Stimulated activated CD8-positive, alpha-beta memory T cell treated with anti-CD3 and anti-CD28 coated beads, Interleukin-2, amount 100 ng/mL, for 1 hour (primary cell): ENCODE measurements at regions not wholly inside any gene's neighbourhood (a gene's known extent, or its start where the extent isn't known, plus 50 kb on each side); places are given as distances from the start of the nearest gene placed in this dataset.

Experiments used
- DNase-seq, 2 donors: peaks; one replicate each; pipeline ENCODE4 v3.0.0-alpha.2; 2020; ENCODE audit warnings: low read depth in 2 of 2

GRCh38 chr2:191738003-191738402, 60.1 kb downstream of the NABP1 start:
- no peak for DNase-seq

DNA sequence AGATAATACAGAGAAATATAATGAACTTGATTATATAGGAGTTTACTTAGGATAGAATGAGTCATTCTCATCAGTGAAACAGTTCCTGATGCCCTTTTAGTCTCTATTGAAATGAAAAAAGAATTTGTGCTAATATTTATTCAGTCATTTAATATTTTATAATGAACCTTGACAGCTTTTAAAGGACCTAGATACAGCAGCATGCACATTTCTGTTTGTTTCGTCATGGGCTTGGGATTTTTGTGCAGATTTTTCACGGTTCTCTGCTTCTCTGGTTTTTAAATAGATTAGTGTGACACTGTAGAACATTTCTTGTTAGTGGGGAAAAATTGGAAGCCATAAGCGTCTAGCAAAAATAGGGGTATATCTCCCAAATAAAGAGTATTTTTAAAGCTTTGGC, 60.7 kb downstream of the NABP1 start:
- DNase-seq, result no peak

GRCh38 chr2:191739194-191739593, 61.3 kb downstream of the NABP1 start:
- DNase-seq, result no peak

DNA sequence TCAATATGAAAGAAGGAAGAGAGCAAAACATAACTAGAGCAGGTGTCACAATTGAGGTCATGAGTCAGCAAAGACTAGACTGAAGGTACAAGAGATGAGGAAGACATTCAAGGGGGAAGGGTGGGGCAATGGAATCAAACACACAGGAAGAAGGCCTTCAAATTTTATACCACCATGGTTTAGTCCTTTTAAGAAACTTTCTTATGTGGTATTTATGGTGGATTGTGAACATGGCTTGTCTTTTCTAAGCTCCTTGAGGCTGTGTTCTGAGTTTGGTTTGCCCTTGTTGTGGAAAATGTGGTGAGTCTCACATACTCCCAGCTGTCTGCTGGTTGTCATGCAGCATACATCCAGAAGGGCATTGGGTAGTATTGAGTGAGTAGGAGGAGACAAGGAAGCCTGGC, 62.1 kb downstream of the NABP1 start:
- DNase-seq, result no peak

DNA sequence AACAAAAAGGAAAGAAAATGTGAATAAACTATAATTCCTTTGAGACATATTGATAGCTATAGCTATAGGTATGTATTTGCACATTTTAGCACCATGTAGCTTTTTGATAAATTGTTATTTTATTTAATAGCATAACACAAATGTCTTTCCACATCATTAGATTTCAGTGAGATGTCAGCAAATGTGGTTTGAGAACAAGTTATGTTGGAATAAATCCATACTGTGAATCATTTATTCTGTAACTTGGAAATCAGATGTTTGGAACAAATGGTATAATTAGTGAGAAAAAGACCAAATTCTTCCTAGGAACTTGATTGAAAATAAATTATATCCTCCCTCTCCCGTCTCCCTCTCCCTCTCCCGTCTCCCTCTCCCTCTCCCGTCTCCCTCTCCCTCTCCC, 62.8 kb downstream of the NABP1 start:
- no peak for DNase-seq

DNA sequence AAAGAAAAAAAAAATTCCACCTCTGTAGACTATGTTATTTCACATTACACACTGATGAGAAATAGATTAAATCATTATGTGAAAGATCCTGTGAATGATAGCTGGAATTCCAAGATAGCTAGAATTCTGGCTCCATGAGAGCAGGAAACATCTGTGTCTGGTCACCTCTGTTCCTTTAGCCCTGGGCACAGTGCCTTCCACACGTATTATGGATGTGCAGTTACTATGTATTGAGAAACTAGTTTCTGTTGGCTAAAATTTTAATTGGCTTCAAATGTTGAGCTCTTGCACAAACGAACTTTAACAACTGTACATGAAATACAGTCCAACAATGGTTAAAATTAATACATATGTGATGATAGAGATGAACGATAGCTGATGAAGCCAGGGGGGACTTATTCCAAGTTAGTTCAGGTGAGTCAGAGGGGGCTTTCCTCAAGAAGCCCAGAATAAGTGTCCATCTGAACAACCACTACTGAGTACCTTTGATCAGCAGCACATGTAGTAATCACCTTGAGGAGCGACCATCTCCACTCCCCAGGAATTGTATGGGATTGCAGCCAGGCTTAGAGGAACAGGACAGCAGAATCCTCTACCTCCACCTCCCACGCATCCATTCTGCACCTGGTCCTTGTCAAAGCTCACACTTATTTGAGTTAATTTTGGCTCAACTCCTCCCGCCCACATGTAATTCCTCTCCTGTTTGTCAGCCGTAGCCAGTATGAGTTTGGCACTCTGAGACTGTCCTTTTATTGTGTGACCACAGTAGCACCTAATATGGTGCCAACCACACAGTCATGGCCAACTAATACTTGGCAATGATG, 68.6 kb downstream of the NABP1 start:
- DNase-seq, result no peak

DNA sequence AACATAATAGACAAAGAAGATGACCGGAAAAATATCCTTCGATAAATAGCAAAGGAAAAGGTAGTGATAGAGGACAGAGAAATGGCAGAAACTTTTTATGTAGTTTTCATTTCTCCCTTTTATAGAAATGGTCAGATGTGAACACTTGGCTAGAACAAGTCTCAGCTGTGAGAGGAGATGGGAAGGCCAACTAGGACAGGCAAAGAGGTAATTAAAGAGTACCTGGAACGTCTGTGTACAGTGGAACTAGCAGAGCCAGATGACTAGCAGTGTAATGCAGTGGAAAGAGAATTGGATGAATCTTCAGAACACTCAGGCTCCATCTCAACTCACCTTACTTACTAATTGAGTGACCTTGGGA, 69.2 kb downstream of the NABP1 start:
- DNase-seq, result no peak

GRCh38 chr2:191748059-191748461, 70.1 kb downstream of the NABP1 start:
- DNase-seq, result no peak

DNA sequence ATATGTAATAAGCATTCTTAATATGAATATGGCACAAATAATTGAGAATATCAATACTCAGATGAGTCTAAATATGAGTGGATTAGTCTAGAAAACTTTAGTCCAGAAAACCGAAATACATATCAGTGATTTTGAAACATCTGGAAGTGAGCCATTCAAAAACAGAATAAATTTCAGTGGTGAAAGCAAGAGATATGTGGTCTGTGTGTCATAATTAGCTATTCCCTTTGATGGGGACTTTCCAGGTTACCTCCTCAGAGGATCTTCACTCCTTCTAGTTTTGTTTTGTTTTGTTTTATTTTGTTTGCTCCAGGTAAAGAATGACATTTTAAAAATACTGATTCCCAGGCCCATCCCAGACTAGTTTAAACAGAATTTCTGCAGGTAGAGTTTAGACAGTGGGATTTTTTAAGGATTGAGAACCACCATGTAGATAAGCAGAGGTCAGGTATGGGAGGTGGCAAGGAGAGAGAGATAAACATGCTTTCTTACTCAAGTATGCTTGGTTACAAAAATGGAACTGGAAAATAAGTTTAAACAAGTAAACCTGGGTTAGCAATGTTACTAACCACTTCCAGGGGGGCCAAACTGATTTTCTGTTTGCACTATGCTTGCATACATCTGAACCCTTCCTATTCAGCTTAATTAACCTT, 70.7 kb downstream of the NABP1 start:
- no peak for DNase-seq

DNA sequence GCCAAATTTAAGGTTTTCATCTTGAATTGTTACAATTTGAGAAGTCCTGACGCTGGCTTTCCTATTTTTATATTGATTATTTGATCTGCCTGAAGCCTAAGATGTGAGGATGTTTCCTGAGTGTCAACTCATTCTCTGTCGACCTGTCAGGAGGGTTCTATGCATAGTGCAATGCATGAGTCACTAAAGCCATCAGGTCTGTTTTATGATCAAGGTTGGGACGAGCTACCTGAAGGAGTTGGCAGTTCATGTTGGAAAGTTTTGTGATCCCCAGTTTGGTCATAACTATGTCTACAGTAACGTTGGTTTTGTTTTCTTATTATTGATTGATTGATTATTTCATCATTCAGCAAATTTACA, 71.2 kb downstream of the NABP1 start:
- no peak for DNase-seq

- no peak for DNase-seq
These were observed 76.2 kb downstream of the NABP1 start for GRCh38 chr2:191754103-191754502.

- no peak for DNase-seq
These were observed 78.8 kb downstream of the NABP1 start for GRCh38 chr2:191756761-191757160.

DNA sequence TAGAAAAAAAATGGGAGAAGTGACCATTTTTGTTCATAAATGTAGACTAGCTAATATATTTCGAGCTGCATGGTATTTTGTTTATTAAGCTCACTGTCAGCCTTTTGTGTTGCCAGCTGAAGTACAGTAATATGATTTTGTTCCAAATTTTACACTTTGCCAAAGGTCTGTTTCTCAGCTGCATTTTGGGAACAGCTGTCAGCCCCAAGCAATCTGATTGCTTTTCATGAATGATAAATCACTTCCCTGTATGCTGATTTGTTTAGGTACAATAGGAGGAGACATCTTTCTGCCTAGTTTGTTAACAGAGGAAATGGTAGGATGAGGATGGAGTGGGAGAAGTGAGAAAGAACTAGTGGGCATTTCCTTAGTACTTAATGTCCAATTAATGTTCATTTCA, 79.3 kb downstream of the NABP1 start:
- DNase-seq, result no peak

GRCh38 chr2:191758518-191759507, 80.9 kb downstream of the NABP1 start:
- peak; percentile 17 to 19 for DNase-seq

- DNase-seq, result no peak
These were observed 81.7 kb downstream of the NABP1 start for GRCh38 chr2:191759680-191760079.

GRCh38 chr2:191760655-191761262, 82.8 kb downstream of the NABP1 start:
- no peak for DNase-seq

- no peak for DNase-seq
These were observed 73.8 kb downstream of the CAVIN2 start for GRCh38 chr2:191773136-191773535.

GRCh38 chr2:191777351-191777750, 69.5 kb downstream of the CAVIN2 start:
- DNase-seq, result no peak

- no peak for DNase-seq
These were observed 68.8 kb downstream of the CAVIN2 start for GRCh38 chr2:191778041-191778440.

DNA sequence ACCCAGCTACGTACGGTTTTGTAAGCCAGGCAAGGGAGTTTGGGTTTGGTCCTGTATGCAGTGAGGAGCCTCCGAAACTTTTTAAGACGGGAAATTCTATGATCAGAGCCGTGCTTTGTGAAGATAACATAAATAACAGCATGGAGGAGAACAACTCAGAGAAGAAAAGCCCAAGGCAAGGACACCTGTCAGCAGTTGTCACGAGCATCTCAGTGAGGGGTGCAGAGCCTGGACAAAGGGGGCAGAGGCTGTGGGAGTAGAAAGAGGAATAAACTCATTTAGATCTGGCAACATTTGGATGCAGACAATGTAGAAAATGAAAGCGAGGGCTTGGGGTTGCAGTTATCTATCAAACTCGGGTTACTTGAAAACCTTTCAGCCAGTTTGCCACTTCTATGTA, 64.5 kb downstream of the CAVIN2 start:
- DNase-seq, result no peak

DNA sequence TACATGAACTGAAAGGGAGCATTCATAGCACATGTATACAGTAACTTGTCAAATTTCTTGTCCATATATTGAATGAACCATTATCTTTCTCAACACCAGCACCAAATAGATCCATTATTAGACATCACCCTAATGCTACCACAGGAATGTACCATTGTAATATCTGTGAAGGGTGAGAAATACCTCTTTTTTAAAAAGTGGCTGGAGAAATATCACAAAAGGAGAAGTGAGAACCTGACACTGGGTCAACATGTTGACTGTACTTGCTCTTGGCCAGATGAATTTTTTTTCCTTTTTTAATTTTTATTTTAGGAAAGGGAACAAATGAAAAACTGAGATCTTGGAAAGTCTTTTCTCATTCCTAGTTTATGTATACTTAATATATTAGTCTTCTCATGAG, 63.5 kb downstream of the CAVIN2 start:
- no peak for DNase-seq
